ENCODE measurements at regions not wholly inside any gene's neighbourhood (a gene's known extent, or its start where the extent isn't known, plus 50 kb on each side); places are given as distances from the start of the nearest gene placed in this dataset.

DNA sequence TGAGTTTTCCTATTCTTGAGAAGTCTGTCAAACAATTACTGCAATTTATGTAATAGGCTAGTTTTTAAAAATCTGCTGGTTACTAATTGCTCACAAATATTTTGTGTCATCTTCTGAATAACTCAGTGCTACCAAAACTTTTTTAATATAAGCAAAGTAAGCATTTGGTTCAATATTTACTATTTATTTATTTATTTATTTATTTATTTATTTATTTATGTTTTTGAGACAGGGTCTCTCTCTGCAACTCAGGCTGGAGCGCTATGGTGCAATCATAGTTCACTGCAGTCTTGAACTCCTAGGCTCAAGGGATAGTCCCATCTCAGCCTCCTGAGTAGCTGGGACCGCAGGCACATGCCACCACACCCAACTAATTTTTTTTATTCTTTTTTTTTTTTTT, 60.4 kb upstream of the CDH20 start:
- TF ChIP-seq, protein P1, sequence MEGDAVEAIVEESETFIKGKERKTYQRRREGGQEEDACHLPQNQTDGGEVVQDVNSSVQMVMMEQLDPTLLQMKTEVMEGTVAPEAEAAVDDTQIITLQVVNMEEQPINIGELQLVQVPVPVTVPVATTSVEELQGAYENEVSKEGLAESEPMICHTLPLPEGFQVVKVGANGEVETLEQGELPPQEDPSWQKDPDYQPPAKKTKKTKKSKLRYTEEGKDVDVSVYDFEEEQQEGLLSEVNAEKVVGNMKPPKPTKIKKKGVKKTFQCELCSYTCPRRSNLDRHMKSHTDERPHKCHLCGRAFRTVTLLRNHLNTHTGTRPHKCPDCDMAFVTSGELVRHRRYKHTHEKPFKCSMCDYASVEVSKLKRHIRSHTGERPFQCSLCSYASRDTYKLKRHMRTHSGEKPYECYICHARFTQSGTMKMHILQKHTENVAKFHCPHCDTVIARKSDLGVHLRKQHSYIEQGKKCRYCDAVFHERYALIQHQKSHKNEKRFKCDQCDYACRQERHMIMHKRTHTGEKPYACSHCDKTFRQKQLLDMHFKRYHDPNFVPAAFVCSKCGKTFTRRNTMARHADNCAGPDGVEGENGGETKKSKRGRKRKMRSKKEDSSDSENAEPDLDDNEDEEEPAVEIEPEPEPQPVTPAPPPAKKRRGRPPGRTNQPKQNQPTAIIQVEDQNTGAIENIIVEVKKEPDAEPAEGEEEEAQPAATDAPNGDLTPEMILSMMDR (IDR thresholded peaks at IDR 0.05; ENCODE audit: insufficient read depth, low read depth, low read length), result no peak
- no peak for TF ChIP-seq EZH2 (IDR thresholded peaks at IDR 0.05; ENCODE audit: insufficient read depth, low read length)

All from astrocyte (in vitro differentiated cells and primary cell).